ENCODE measurements at regions not wholly inside any gene's neighbourhood (a gene's known extent, or its start where the extent isn't known, plus 50 kb on each side); places are given as distances from the start of the nearest gene placed in this dataset.
"Not testable (repeated sequence)": the region's sequence is repeated elsewhere in the genome, so short reads cannot be mapped to it uniquely, and the experiment has no call there.

DNA sequence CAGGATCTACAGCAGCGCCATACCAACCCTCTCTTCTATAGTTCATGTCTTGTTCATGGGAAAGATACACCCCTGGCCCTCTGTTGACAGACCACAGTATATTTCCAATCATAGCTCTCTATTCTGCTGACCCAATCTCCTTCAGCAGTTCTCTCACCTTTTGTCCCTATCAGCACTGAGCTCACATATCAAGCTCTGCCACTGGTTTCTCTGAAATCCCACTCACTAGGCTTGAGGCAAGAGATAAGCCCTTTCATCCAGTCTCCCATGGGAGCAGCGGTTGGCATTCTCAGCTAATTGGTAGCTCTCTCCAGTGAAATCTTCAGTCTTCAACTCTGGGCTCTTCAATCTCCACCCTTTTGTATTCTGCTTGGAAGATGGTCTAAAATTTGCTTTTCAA, 313.4 kb downstream of the GJA1 start:
- no peak for DNase-seq (ENCODE audit: extremely low read depth, low read depth)

DNA sequence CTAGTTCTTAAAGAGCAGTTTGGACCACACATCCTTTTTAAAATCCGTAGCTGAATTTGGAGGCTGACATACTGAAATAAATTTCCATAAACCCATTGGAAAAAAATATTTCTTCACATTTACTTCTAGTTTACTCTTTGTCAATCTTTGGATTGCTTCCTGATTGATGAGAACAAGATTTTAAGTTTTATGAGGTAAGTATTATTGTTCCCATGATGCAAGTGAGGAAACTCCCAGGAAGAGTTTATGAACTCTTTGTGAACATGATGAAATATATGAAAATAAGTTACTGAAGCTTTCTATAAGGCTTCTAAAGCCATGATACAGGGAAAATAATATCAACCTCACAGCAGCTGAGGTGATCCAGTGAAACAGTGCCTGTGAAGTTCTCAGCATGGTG, 320.0 kb downstream of the GJA1 start:
- no peak for DNase-seq (ENCODE audit: extremely low read depth, low read depth)

DNA sequence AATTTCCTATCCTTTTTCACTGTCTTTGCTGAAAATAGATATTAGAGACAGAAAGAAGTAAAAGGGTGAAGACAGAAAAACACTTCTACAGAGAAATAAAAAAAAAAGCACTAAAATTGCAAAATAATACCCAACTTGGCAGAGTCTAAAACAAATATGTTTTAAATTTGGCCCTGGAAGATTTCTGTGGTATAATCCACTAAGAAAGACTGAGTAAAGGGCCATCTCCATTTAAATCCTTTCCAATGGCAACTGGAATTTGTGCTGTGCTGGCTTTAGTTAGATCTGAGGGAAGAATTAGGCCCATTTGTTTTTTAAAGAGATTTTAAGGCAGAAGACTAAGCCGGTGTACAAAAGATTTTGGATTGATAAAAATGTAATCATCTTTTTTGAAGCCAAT, 321.2 kb downstream of the GJA1 start:
- DNase-seq (ENCODE audit: extremely low read depth, low read depth): no peak

DNA sequence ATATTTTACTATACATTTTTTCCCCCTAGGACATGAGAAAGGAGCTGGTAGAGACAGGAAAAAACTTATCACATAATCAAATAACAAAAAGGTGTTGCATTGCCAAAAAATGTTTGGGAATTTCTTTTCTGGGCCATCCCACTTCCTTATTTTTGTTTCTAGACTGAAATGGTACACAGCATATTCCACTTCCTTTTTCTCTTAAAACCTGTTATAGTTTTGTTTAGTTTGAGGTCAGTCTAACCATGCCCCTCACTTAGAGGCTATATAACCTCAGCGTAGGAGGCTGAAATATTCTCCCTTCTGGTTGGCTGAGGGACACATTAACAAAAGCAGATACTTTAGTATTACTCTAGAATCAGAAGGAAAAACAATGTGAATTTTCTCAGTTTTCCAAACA, 323.9 kb downstream of the GJA1 start:
- DNase-seq (ENCODE audit: extremely low read depth, low read depth): no peak

DNA sequence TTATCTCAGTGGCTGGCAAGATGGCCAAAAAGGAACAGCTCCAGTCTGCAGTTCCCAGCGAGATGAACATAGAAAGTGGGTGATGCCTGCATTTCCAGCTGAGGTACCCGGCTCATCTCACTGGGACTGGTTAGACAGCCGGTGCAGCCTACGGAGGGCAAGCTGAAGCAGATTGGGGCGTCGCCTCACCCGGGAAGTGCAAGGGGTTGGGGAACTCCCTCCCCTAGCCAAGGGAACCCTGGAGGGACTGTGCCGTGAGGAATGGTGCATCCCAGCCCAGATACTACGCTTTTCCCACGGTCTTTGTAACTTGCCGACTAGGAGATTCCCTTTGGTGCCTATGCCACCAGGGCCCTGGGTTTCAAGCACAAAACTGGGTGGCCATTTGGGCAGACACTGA, 324.7 kb downstream of the GJA1 start:
- no peak for DNase-seq (ENCODE audit: extremely low read depth, low read depth)

DNA sequence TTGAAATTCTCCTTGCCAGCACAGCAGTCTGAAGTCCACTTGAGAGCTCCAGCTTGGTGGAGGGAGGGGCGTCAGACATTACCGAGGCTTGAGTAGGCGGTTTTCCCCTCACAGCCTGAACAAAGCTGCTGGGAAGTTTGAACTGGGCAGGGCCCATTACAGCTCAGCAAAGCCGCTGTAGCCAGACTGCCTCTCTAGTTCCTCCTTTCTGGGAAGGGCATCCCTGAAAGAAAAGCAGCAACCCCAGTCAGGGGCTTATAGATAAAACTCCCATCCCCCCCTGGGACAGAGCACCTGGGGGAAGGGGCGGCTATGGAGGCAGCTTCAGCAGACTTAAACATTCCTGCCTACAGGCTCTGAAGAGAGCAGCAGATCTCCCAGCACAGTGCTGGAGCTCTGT, 325.3 kb downstream of the GJA1 start:
- DNase-seq (ENCODE audit: extremely low read depth, low read depth): no peak

DNA sequence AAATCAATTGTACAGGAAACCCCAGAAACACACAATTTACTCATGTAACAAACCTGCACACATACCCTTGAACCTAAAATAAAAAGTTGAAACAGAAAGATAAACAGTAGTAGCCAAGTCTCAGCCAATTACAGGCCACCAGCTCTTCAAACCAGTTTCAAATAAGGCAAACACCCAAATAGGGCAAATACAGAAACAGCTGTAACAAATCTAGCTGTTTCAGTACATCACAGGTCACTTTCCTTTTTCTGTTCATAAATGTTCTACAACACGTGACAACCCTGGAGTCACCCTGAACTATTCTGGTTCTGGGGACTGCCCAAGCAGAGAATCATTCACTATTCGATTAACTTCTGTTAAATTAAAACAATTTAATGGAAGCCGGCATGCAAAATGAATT, 329.0 kb downstream of the GJA1 start:
- DNase-seq (ENCODE audit: extremely low read depth, low read depth): no peak

DNA sequence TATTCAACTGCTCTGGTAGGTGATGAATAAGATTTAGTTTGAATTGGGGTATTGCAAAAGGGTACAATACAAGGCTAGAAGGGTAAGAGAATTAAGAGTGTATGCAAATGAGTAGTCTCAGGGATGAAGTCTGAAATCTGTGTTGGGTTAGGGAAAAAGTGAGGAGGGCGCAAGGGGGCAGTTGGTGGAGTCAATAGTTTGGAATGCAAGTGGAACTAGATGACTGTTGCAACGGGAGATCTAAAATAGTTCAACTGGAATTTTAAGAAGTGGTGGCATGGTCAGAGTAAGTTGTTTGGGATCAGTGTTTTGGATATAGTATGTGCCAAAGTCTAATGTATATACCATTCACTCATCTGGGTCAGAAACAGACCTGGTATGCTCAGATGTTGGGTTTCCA, 329.6 kb downstream of the GJA1 start:
- no peak for DNase-seq (ENCODE audit: extremely low read depth, low read depth)

DNA sequence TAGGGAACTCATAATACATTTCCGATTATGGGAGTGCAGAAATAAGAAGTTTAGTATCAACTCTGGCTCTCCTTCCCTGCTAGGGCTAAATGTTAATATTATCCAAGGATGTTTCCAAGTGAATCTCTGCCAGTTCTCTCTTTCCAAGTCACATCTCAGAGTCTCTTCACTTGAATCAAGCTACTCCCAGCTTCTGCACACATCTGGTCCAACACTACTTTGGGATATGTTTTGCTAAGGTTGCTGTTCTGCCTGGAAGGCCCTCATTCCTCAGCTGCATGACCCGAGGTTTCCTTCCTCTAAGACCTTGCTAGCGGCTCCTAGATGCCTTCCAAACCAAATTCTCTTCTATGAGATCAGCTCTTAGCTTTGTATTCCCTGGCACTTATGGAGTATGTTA, 331.8 kb downstream of the GJA1 start:
- no peak for DNase-seq (ENCODE audit: extremely low read depth, low read depth)

DNA sequence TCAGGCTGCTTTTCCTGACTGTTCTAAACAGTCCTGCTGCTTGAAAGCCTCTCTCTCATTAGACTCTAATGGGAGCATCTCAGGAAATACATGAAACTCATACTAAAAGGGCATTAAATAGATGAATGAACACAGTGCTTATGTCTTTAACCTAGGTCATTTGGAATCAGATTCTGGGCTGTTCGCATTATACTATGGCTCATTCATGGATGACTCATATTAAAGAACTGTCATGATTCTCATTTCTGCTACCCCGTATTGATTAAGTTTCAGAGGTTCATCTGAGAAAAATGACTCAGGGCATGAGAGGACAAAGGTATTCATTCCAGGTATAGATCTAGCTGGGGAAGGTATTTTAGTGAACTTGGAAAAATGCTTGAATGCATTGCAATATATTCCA, 335.5 kb downstream of the GJA1 start:
- DNase-seq (ENCODE audit: extremely low read depth, low read depth): no peak

DNA sequence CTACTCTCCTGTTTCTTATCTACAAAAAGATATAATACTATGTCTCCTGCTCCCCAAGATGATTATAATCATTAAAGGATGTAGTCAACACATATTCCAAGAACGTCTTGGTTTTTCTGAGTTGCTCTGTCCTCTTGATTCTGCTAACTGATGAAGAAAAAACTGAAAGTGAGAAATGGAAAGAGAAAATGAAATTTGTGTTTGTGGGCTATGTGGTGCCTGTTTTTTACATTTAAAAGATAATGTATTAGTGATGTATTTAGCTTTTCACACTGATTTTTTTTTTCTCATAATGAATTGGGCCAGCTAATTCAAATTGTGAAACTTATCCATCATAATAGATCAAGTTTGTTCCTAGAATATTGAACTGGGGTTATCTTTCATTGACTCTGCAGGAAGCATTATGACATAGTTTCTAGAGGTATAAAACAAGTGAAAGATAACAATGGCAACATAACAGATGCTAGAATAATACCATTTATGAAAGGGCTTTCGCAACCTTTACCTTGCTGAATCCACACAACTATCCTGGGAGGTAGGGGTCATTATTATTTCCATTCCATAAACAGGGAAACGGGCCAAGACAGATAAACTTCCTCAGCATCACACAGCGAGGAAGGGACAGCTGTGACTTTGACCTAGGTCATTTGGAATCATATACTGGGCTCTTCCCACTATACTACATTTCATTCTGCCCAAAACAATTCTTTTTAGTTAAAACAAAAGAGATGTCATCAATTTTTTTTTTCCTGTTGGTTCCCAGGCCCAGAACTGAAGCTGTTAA, 336.7 kb downstream of the GJA1 start:
- DNase-seq (ENCODE audit: extremely low read depth, low read depth): no peak

DNA sequence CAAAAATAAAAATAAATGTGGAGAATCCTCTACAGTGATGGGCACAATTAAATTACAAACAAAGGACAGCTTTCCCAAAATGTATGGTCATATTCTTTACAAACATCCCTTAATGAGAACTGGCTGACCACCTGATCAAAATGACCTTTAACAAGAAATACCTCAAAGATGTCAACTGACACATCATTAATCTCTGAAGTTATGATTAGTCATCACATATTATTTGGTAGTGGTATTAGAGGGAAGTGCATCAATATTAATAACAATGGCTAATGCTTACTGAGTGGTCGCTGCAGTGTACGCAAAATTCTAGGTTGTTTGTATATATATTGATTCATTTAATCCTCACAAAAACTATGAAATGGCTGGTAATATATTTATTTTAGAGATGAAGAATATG, 340.6 kb downstream of the GJA1 start:
- no peak for DNase-seq (ENCODE audit: extremely low read depth, low read depth)

DNA sequence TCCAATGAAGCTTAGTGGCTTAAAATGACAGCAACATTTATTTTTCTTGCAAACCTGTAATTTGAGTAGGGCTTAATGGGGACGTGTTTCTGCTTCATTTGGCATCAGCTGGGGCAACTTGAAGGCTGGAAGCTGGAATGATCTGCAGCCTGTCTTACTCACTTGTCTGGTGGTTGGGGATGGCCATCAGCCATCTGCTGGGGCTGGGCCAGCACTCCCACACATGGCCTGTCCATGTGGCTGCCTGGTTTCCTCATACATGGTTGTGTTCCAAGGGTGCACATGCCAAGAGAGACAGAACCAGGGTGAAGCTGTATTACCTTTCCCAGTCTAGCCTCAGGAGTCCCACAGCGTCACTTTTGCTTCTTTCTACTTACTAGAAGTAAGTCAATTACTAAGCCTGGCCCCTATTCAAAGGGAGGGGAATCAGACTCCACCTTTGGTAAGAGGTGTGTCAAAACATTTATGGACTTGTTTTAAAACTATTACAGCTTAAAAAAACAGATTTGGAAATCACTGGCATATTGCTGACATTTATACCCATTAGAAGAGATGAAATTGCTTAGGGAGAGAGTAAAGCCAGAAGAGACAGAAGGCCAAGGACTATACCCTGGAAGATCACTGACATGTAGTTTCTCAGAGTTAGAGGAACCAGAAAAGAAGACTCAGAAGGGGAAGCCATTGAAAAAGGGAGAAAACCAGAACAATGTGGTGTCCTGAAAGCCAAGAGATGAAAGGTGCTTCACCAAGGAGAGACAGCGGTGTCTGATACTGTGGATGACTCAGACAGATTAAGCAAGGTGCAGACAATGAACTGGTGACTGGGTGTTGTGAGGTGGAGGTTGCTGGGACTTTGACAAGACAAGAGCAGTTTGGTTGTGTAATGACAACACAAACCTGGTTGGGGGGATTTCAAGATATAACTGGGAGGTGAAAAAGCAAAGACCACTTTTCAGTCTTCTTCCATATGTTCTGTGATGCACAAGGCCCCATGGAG, 345.2 kb downstream of the GJA1 start:
- no peak for DNase-seq (ENCODE audit: extremely low read depth, low read depth)

DNA sequence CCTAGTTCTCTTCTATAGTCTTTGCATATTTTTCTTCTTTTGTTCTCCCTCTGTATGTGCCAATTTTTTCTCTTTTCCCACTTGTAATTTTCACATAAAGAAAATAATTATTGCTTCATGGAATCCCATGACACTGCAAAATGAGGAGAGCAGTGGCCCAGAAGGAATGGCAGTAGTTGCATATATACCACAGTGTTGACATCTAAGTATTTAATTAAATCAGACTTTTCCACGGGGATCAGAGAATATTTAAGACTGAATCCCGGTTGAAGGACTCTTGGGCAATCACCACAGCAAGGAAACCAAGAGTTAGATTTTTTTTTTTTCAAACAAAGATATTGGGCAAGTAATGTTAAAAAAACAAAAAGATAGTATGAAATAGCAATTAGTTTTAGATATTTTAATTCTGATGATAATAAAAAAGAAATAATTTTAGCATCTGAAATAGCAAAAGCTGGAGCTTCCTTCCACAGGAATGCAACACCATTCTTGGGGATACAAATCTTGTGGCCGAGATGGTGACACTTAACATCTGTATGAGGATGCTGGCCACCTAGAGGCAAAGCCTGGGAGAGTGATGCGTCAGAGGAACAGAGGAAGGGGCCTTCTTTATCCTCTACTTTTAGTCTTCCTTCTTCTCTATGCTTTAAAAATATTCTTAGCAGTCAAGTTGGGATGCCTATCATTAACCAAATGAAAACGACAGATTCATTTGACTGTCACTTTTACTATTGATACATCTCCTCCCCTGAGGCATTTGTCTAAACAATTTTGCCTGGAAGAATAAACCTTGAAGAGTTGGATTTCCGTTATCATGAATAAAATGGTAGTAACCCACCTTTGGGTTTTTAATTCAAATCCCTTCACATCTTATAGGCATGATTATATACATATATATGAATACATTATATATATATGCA, 356.2 kb downstream of the GJA1 start:
- no peak for DNase-seq (ENCODE audit: extremely low read depth, low read depth)

DNA sequence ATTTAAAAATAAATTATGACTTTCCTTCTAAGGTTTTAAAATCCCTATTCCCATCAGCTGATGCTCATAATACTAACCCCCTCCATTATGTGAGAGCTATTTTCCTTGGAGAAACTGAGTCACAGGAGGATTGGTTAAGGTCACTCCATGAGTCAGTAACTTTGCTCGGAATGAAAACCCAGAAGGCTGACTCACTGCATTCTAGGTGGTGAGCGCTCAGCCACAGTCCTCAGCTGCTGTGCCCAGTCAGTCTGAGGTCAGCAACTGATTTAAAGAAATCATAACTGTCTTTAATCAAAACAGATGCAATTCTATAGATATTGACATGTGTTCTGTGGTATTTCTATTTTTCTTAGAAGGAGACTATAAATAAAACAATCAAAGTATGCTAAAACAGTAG, 359.2 kb downstream of the GJA1 start:
- DNase-seq (ENCODE audit: extremely low read depth, low read depth): peak; percentile 16

DNA sequence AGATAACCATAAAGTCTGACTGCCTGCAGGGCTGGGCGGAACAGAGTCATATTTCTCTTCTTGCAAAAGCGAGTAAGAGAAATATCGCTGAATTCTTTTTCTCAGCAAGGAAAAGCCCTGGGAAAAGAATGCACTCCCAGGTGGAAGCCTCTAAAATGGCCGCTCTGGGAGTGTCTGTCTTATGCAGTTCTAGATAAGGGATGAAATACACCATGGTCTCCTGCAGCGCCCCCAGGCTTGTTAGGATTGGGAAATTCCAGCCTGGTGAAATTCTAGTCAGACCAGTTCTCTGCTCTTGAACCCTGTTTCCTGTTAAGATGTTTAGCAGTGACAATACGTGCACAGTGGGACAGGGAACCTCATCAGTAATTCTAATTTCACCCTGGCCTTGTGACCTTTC, 362.2 kb downstream of the GJA1 start:
- DNase-seq (ENCODE audit: extremely low read depth, low read depth): not testable (repeated sequence)

DNA sequence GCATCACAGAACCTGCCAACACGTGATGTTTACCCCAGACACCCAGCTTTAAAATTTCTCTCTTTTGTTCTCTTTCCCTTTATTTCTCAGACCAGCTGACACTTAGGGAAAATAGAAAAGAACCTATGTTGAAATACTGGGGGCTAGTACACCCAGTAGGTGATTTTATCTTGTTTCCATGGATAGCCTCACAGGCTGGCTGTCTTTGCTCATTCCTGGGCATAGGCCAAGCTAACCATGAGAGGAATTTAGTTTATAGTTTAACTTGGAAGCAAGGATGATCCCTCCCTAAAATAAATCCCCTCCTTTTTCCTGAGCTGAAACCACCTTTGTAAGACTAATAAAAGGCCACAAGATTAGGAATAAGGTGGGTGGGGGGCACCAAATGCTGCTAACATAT, 362.7 kb downstream of the GJA1 start:
- not testable (repeated sequence) for DNase-seq (ENCODE audit: extremely low read depth, low read depth)

DNA sequence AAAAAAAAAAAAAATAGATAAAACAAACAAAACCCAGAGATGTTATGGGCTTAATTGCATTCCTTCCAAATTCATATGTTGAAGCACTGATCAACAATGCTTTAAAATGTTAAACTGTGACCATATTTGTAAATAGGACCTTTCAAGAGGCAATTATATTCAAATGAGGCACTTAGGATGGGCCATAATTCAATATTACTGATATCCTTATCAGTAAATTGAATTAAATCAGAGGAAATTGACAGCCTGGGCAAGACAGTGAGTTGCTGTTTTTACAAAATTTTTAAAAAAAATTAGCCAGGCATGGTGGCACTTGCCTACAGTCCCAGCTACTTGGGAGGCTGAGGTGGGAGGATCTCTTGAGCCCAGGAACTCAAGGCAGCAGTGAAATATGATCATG, 364.1 kb downstream of the GJA1 start:
- no peak for DNase-seq (ENCODE audit: extremely low read depth, low read depth)

DNA sequence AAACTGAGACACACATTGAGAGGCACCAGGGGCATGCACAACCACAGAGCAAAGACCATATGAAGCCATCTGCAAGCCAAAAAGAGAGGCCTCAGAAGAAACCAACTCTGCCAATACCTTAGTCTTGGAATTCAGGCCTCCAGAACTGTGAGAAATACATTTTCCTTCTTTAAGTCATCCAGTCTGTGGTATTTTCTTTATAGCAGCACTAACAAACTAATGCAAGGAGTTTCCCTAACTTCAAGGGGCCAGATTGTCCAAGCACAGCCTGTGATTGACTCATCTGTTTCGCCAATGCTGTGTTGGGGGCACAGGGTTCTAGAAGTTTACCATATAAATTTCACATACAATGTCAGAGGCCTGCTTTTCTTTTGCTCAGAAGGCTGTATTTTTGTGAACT, 364.6 kb downstream of the GJA1 start:
- DNase-seq (ENCODE audit: extremely low read depth, low read depth): no peak

DNA sequence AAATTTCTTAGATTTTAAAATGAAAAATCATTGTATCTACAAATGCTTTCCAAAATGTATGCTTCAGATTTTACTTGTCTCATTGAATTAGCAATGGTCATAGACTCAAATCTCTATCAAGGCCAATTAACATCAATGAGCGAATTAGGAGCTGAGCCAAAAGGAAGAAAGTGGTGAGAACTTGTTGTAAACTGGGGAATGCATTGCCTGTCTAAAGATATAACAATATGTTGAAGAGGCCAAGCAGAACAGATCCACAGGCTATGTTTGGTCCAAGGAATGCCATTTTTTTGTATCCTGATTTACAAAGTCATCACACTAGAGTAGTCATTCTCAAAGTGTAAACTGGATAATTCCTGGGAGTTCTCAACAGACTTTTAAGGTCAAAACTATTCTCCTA, 370.7 kb downstream of the GJA1 start:
- no peak for DNase-seq (ENCODE audit: extremely low read depth, low read depth)

DNA sequence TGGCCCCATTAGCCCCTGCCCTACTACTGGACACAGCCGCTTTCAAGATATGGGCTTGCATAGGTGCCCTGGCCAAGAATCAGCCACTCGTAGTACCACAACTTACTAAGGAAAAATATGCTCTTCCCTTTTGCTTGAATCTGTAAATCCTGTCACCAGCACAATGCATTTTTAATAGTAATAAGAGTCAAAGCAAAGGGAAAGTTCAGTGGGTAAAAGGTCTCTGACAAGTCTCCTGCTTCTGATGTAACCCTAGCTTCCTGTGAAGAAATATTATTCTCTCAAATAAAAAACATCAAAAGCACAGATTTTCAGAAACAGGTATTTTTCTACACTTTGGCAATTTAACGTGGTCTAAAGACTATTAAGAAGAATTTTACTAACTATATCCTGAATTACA, 373.8 kb downstream of the GJA1 start:
- DNase-seq (ENCODE audit: extremely low read depth, low read depth): no peak

All from NCI-H460 (cell line).